ENCODE measurements at regions not wholly inside any gene's neighbourhood (a gene's known extent, or its start where the extent isn't known, plus 50 kb on each side); places are given as distances from the start of the nearest gene placed in this dataset.

DNA sequence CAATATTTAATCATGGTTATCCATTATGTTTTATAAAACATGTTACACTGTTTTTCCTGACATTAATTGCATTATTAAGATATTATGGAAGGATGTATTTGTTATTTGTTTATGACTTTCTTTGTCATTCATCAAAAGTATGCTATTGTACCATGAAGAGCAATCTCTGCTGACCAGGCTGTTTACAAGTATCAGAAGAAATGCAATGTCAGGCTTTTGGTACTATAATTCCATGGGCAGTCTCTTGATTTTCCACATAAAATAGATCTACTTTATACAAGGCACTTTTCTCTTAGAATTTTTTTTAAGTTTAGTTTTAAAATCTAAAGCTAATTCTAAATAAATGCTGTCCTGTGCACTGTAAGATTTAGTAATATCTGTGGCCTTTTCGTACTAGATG, 196.6 kb downstream of the COX7C start:
- TF ChIP-seq ZNF274 (IDR thresholded peaks at IDR 0.05; ENCODE audit: low read depth, low read length) = no peak
- no peak overlapping the region for H3K4me3 ChIP-seq (ENCODE audit: low read length)

- no peak overlapping the region for H3K4me3 ChIP-seq (ENCODE audit: low read length)
- no peak for TF ChIP-seq ZNF274 (IDR thresholded peaks at IDR 0.05; ENCODE audit: low read depth, low read length)
Observed at GRCh38 chr5:86814907-86815306, 197.2 kb downstream of the COX7C start.

DNA sequence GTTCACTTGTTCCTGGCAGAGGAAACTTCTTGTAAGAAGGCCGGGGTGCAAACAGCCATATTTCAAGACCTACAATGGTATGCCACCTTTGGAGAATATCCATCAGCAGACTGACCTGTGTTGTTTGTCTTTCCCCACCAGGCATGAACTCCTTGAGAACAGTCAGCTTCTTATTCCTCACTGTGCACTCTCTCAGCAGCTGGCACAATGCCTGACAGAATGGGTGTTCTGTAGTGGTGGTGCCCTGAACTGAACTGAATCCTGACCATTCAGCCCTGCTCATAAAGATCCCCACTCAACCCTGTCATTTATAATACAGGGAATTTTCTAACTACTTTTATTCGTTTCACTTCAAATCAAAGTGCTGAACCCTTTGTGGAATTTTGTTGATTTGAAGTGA, 206.9 kb downstream of the COX7C start:
- H3K4me3 ChIP-seq (ENCODE audit: low read length) = no peak overlapping the region
- no peak for TF ChIP-seq ZNF274 (IDR thresholded peaks at IDR 0.05; ENCODE audit: low read depth, low read length)

GRCh38 chr5:86831128-86831527, 213.4 kb downstream of the COX7C start:
- no peak overlapping the region for H3K4me3 ChIP-seq (ENCODE audit: low read length)
- no peak for TF ChIP-seq ZNF274 (IDR thresholded peaks at IDR 0.05; ENCODE audit: low read depth, low read length)

DNA sequence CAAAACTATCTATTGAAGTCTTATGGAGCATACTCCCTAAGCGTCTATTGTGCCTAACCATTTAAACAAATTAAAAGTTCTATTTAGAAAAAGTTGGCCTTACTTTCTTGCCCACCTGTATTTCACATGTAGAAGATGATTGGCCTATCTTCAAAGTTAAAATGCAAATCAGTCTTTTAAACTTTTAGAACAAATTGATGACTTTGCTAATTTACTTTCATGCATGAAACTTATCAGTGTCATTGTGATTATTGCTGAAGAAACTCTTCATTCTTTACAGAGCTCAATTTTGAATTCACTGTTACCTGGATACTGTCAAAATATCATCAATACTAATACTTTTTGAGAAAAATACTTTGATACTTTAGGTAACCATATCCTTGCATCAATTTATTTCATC, 216.1 kb downstream of the COX7C start:
- TF ChIP-seq ZNF274 (IDR thresholded peaks at IDR 0.05; ENCODE audit: low read depth, low read length) = no peak
- H3K4me3 ChIP-seq (ENCODE audit: low read length) = no peak overlapping the region

DNA sequence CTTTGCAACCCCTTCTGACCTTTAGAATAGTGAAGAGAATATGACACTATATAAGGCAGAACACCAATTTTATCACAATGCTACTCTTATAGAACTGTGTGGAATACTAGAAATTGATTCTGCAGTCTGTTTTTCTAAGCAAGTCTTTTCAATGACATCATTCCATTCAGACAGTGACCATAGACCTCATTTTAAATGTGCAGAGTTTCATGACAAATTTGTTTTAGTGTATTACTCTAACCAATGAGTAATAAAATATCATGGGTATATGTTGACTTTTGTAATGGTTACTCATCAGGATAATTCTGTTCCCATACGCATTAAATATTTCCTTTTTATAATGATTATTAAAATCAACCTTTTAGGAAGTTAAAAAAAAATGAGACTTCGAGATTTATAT, 219.9 kb downstream of the COX7C start:
- H3K4me3 ChIP-seq (ENCODE audit: low read length) = no peak overlapping the region
- no peak for TF ChIP-seq ZNF274 (IDR thresholded peaks at IDR 0.05; ENCODE audit: low read depth, low read length)

DNA sequence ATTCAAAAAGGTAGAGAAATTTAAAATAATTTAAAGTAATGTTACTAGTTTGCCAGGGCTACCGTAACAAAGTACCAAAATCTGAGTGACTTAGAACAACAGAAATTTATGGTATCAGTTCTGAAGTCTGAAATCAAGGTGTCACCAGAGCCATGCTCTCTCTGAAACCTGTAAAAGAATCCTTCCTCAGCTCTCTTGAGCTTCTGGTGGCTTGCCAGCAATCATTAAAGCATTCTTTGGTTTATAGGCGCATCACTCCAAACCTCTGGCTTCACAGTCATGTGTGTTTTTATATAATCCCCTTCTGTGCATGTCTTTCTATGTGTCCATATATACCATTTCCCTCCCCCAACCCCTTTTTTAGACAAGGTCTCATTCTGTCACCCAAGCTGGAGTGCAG, 220.3 kb downstream of the COX7C start:
- TF ChIP-seq ZNF274 (IDR thresholded peaks at IDR 0.05; ENCODE audit: low read depth, low read length) = no peak
- no peak overlapping the region for H3K4me3 ChIP-seq (ENCODE audit: low read length)

GRCh38 chr5:86841000-86841644, 223.4 kb downstream of the COX7C start:
- TF ChIP-seq ZNF274 (IDR thresholded peaks at IDR 0.05; ENCODE audit: low read depth, low read length) = no peak

GRCh38 chr5:86858442-86858841, 240.7 kb downstream of the COX7C start:
- TF ChIP-seq ZNF274 (IDR thresholded peaks at IDR 0.05; ENCODE audit: low read depth, low read length) = no peak
- no peak overlapping the region for H3K4me3 ChIP-seq (ENCODE audit: low read length)

More at GRCh38 chr5:86841000-86841644, 223.4 kb downstream of the COX7C start:
- no peak overlapping the region for H3K4me3 ChIP-seq (ENCODE audit: low read length)

DNA sequence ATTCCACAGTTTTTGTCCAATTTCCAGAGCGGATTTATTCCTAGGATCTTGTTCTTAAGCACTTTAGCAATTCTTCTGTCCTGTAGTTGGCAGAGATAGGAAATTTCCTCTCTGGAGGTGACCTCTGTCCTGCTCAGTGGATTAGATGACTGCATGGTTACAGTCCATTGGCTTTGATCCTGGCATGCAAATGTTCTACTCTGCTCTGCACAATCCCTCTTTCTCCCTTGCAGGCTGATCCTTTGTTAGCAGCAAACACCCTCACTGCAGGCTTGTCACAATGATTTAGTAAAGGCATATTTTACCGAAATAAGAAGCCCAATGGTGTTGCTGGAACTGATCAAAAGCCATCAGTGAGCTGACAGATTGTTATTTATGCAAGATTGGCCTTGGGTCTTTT, 243.8 kb downstream of the COX7C start:
- TF ChIP-seq ZNF274 (IDR thresholded peaks at IDR 0.05; ENCODE audit: low read depth, low read length) = no peak

DNA sequence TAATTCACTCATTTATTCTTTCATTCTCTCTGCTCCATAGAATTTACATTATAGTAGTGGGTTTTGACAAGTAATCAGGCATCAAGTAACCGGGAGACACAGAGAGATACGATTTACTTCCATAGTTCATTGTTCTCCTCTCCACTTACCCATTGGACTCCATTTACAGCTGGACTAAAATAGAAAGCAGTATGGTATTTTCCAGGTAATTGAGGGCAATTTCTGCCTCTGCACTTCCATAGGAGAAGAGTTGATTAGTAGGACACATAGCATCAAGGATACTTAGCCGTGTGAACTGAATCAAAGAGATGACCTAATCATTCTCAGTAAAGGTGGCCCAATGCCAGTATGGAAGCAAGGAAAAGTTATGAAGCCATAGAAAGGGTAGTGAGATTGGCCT, 244.4 kb downstream of the COX7C start:
- H3K4me3 ChIP-seq (ENCODE audit: low read length) = no peak overlapping the region
- no peak for TF ChIP-seq ZNF274 (IDR thresholded peaks at IDR 0.05; ENCODE audit: low read depth, low read length)

More for the DNA sequence above, 243.8 kb downstream of the COX7C start:
- H3K4me3 ChIP-seq (ENCODE audit: low read length) = no peak overlapping the region

GRCh38 chr5:86864051-86864450, 246.3 kb downstream of the COX7C start:
- no peak for TF ChIP-seq ZNF274 (IDR thresholded peaks at IDR 0.05; ENCODE audit: low read depth, low read length)
- H3K4me3 ChIP-seq (ENCODE audit: low read length) = no peak overlapping the region

- no peak for TF ChIP-seq ZNF274 (IDR thresholded peaks at IDR 0.05; ENCODE audit: low read depth, low read length)
- no peak overlapping the region for H3K4me3 ChIP-seq (ENCODE audit: low read length)
Observed at GRCh38 chr5:86865256-86865785, 247.6 kb downstream of the COX7C start.

DNA sequence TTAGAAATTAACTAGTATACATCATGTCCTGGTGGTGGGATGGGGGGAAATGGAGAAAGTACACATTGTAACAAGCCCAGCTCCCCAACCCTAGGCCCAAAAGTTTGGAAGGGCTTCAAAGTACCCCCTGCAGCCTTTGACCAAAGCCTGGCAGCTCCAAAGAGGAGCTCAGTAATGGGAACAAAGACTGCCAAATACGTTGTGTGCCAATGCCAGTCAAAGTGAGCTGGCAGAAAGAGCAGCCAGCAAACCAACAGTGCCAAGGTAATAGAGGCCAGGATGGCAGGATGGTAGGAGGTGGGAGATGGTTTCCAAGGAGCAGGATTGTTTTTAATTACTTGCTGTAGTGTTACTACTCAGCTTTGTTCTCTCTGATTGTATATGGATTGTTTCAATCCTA, 248.3 kb downstream of the COX7C start:
- H3K4me3 ChIP-seq (ENCODE audit: low read length) = no peak overlapping the region
- no peak for TF ChIP-seq ZNF274 (IDR thresholded peaks at IDR 0.05; ENCODE audit: low read depth, low read length)

GRCh38 chr5:86869268-86869667, 251.5 kb downstream of the COX7C start:
- TF ChIP-seq ZNF274 (IDR thresholded peaks at IDR 0.05; ENCODE audit: low read depth, low read length) = no peak
- H3K4me3 ChIP-seq (ENCODE audit: low read length) = no peak overlapping the region

DNA sequence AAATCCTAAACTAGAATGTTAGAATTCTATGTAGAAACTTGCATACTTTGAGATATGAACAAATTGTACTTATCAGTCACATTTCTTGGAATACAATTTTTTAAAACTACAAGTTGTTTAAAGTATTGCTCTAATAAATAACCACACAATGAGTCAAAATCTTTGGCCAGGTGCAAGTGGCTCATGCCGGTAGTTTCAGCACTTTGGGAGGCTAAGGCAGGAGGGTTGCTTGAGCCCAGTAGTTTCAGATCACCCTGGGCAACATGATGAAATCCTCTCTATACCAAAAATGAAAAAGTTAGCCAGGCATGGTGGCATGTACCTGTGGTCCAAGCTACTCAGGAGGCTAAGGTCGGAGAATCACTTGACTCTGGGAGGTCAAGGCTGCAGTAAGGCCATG, 257.8 kb downstream of the COX7C start:
- H3K4me3 ChIP-seq (ENCODE audit: low read length) = no peak overlapping the region
- TF ChIP-seq ZNF274 (IDR thresholded peaks at IDR 0.05; ENCODE audit: low read depth, low read length) = no peak

Measured in GM08714 (cell line).